SJSA1 (cell line): ENCODE measurements at regions not wholly inside any gene's neighbourhood (a gene's known extent, or its start where the extent isn't known, plus 50 kb on each side); places are given as distances from the start of the nearest gene placed in this dataset.
"Not testable (repeated sequence)": the region's sequence is repeated elsewhere in the genome, so short reads cannot be mapped to it uniquely, and the experiment has no call there.

Source experiments
- DNase-seq, 2 experiments: peaks; one replicate each; pipeline ENCODE4 v3.0.0-alpha.2; 2015 to 2020; ENCODE audit warnings: low spot score in 2 of 2, low read depth in 1 of 2
- H3K27ac ChIP-seq: fragments of 250-450 bp; sonication (Bioruptor Pico); 2 replicates; pipeline ENCODE4 v1.5.1; 2020; ENCODE audit warnings: mild to moderate bottlenecking, moderate library complexity
- H3K27me3 ChIP-seq: fragments of 250-450 bp; sonication (Bioruptor Pico); replicated peaks from 2 replicates; pipeline ENCODE4 v1.5.1; 2020; ENCODE audit warnings: mild to moderate bottlenecking, moderate library complexity
- H3K36me3 ChIP-seq: fragments of 250-450 bp; sonication (Bioruptor Pico); 2 replicates; pipeline ENCODE4 v1.5.1; 2020; ENCODE audit warnings: mild to moderate bottlenecking
- H3K4me1 ChIP-seq: fragments of 250-450 bp; sonication (Bioruptor Pico); replicated peaks from 2 replicates; pipeline ENCODE4 v1.6.1; 2021; ENCODE audit warnings: mild to moderate bottlenecking
- H3K4me3 ChIP-seq: fragments of 250-450 bp; sonication (Bioruptor Pico); 2 replicates; pipeline ENCODE4 v1.5.1; 2020; ENCODE audit warnings: mild to moderate bottlenecking
- H3K9me3 ChIP-seq: fragments of 250-450 bp; sonication (Bioruptor Pico); replicated peaks from 2 replicates; pipeline ENCODE4 v1.5.1; 2020; ENCODE audit warnings: mild to moderate bottlenecking

- not testable (repeated sequence) for H3K27ac ChIP-seq, DNase-seq, H3K9me3 ChIP-seq, H3K36me3 ChIP-seq, H3K4me3 ChIP-seq, H3K27me3 ChIP-seq, H3K4me1 ChIP-seq
These were observed 79.2 kb upstream of the DTNBP1 start for GRCh38 chr6:15742013-15742412.

DNA sequence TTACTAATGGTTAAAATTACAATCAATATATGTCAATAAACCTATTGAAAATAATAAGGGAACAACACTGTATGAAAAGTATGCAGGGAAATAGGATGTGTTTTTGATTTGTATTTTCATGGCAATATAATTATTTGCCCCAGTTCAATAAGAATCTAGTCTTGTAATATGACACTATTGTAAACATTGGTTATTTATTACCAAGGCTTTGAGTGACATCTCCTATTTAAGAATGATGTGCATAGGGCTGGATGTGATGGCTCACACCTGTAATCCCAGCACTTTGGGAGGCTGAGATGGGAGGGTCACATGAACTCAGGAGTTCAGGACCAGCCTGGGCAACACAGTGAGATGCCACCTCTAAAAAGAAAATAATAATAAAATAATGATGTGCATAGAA lies 78.6 kb upstream of the DTNBP1 start:
- no peaks in the 10 kb centered on the region for H3K4me1 ChIP-seq
- no peak overlapping the region for H3K27ac ChIP-seq
- no peak for DNase-seq
- no peaks in the 10 kb centered on the region for H3K27me3 ChIP-seq
- H3K36me3 ChIP-seq = no peaks in the 10 kb centered on the region
- no peak overlapping the region for H3K4me3 ChIP-seq
- no peaks in the 10 kb centered on the region for H3K9me3 ChIP-seq

DNA sequence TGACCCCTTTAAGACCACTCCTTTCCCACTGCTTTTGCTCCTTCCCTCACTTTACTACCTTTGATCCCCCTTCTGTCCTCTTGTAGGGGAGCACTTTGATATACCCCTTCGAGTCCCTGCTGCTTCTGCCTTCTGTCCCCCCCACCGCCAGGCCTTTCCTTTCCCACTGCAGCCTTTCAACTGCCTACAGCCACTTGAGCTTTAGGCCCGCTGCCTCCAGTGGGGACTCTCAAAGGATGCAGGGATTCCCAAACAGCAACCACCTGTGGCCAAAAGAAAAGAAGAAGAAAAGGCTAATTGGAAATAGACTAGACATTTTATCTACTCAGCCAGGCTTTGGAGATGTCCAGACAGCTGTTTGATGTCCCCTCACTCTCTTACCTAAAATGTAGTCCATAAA lies 77.0 kb upstream of the DTNBP1 start:
- no peaks in the 10 kb centered on the region for H3K9me3 ChIP-seq
- H3K4me3 ChIP-seq = no peak overlapping the region
- H3K27me3 ChIP-seq = no peaks in the 10 kb centered on the region
- DNase-seq = no peak
- H3K4me1 ChIP-seq = peaks cover 5% of the 10 kb centered on the region; the same call in 1 of the 2 replicates
- no peaks in the 10 kb centered on the region for H3K36me3 ChIP-seq
- H3K27ac ChIP-seq = no peak overlapping the region

DNA sequence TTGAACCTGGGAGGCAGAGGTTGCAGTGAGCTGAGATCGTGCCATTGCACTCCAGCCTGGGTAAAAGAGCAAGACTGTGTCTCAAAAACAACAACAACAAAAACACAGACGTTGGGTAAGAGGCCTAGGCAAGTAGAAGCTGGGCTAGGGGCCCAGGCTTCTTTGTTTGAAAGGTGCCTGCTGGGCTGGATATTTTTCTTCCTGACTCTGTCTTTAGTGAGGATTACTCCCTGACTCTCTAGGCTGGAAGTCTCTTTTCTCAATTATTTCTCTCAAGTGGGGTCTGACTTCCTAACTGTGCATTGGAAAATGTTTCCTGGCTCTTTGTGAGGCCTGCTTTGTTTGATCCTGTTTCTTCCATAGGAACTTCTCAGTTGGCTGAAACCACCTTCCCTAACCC lies 76.5 kb upstream of the DTNBP1 start:
- H3K4me1 ChIP-seq = peaks cover 5% of the 10 kb centered on the region; the same call in 1 of the 2 replicates
- DNase-seq = no peak
- H3K4me3 ChIP-seq = no peak overlapping the region
- no peaks in the 10 kb centered on the region for H3K9me3 ChIP-seq
- no peak overlapping the region for H3K27ac ChIP-seq
- no peaks in the 10 kb centered on the region for H3K27me3 ChIP-seq
- H3K36me3 ChIP-seq = no peaks in the 10 kb centered on the region

DNA sequence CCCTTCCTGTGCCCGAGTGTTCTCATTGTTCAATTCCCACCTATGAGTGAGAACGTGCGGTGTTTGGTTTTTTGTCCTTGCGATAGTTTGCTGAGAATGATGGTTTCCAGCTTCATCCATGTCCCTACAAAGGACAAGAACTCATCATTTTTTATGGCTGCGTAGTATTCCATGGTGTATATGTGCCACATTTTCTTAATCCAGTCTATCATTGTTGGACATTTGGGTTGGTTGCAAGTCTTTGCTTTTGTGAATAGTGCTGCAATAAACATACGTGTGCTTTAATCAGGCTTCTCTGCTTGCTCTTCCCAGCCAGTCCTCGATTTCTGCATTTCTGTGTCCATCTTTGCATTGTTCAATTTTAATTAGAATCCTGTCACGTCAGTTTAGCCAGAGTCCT lies 75.4 kb upstream of the DTNBP1 start:
- not testable (repeated sequence) for H3K4me3 ChIP-seq, DNase-seq, H3K9me3 ChIP-seq, H3K4me1 ChIP-seq, H3K27ac ChIP-seq, H3K36me3 ChIP-seq, H3K27me3 ChIP-seq

GRCh38 chr6:15736297-15736696 lies 73.5 kb upstream of the DTNBP1 start:
- Histone ChIP-seq H3K4me1 (peaks cover 5% of the 10 kb centered on the region; the same call in 1 of the 2 replicates), H3K4me3 (no peak overlapping the region), H3K27ac (no peak overlapping the region), H3K27me3 (no peaks in the 10 kb centered on the region), H3K36me3 (no peaks in the 10 kb centered on the region), H3K9me3 (no peaks in the 10 kb centered on the region)
- DNase-seq = no peak

DNA sequence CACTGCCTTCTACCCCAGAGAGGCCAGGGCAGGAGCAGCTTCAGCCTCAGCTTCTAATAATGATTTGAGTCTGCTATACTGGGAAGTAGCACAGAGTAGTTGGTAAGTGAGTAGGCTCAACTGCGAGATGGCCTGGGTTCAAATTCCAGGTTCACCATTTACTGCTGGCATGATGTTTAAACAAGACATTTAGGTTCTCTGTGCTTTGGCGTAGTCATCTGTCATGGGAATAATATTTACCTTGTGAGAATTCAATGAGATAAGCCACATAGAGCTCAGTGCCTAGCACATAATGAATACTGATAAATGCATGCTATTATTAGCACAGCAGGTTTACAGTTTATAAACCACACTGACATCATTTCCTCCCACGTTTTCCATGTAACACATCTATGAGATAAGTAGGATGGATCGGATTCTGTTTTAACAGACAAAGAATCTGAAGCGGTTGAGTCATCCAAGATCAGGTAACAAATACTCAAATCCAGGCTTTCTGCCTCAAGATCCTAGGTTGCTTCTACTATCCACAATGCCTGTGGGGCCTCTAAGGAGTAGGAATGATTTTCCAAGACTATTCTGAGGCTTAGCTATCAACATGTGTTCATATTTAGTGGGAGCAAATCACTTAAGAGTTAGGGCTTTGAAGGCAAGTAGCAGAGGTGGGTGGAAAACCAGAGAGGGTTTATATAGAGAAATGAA lies 72.9 kb upstream of the DTNBP1 start:
- Histone ChIP-seq H3K9me3 (no peaks in the 10 kb centered on the region), H3K4me1 (peaks cover 5% of the 10 kb centered on the region; the same call in 1 of the 2 replicates), H3K4me3 (no peak overlapping the region), H3K36me3 (no peaks in the 10 kb centered on the region), H3K27ac (no peak overlapping the region), H3K27me3 (no peaks in the 10 kb centered on the region)
- DNase-seq = no peak

GRCh38 chr6:15734118-15734897 lies 71.5 kb upstream of the DTNBP1 start:
- peaks cover 5% of the 10 kb centered on the region; the same call in 1 of the 2 replicates for H3K4me1 ChIP-seq
- no peaks in the 10 kb centered on the region for H3K27me3 ChIP-seq
- H3K27ac ChIP-seq = no peak overlapping the region
- no peaks in the 10 kb centered on the region for H3K36me3 ChIP-seq
- no peaks in the 10 kb centered on the region for H3K9me3 ChIP-seq
- no peak for DNase-seq
- H3K4me3 ChIP-seq = no peak overlapping the region

DNA sequence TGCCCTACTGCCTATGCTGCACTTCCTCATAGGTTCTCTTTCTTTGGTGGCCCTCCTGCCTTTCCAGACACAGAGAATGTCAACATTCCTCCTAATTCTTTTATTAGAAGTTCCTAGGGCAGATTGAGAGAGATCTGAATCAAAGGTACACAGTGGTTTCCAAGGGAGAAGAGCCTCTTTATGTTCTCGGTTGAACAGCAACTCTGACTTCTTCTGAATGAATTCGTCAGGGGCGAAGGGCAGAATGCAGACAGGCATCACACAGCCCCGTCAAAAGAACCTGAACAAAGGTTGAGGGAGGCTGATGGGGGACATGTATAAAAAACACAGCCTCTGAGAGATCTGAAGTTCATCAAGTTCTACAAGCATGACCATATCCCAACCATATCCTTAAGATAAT lies 68.1 kb upstream of the DTNBP1 start:
- Histone ChIP-seq H3K9me3 (no peaks in the 10 kb centered on the region), H3K27ac (no peak overlapping the region), H3K27me3 (no peaks in the 10 kb centered on the region), H3K4me1 (peaks cover 5% of the 10 kb centered on the region; the same call in 1 of the 2 replicates), H3K4me3 (no peak overlapping the region), H3K36me3 (no peaks in the 10 kb centered on the region)
- DNase-seq = no peak

DNA sequence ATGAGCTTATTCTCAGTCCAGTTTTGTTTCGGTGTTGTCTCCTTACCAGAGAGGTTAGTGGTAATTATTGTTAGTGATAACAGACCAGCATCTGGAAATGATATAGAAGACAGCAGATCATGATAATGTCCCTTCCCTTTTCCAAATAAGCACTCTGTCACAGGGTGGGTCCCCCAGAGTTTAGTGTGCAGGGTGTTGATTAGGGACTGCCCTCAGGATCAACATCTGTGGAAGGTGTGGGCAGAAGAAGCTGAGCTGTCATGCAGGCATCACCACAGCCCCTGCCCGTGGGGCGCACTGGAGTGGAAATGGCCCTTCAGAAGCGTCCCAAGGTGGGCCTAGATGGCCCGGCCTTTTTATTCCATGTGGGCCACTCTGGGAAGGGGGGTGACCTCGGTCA lies 67.6 kb upstream of the DTNBP1 start:
- no peaks in the 10 kb centered on the region for H3K36me3 ChIP-seq
- DNase-seq = no peak
- H3K4me1 ChIP-seq = peaks cover under 1% of the 10 kb centered on the region; the same call in 1 of the 2 replicates
- H3K27me3 ChIP-seq = no peaks in the 10 kb centered on the region
- no peaks in the 10 kb centered on the region for H3K9me3 ChIP-seq
- H3K4me3 ChIP-seq = no peak overlapping the region
- no peak overlapping the region for H3K27ac ChIP-seq

DNA sequence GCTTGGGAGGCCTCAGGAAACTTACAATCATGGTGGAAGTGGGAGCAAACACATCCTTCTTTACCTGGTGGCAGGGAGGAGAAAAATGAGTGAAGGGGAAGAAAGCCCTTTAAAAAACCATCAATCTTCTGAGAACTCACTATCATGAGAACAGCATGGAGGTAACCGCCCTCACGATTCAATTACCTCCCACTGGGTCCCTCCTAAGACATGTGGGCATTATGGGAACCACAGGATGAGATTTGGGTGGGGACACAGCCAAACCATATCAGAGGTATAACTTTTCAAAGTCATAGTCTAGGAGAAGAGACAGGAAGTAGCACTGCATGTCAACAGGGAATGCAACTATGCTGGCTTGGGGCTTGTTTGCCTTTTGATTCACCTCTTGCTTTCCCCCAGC lies 59.9 kb upstream of the DTNBP1 start:
- Histone ChIP-seq H3K36me3 (no peaks in the 10 kb centered on the region), H3K9me3 (no peaks in the 10 kb centered on the region), H3K27ac (no peak overlapping the region), H3K27me3 (no peaks in the 10 kb centered on the region), H3K4me3 (no peak overlapping the region), H3K4me1 (no peaks in the 10 kb centered on the region)
- DNase-seq = no peak

DNA sequence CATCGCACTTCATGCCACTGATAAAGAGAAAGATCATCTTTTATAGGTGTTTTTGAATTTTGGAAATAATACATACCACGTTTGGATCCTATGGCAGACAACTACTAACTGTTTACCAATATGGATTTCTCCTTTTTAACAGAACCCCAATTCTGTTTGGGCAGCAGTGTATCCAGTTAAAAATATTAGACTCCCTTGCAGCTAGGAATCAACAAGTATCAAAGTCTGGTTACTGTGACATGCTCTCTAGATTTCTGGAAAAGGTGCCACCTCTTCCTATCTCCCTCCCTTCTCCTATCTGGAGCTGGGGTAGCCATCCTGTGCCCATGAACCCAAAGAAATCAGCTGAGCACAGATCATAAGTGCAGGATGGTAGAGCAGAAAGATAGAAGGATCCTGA lies 54.1 kb upstream of the DTNBP1 start:
- no peak overlapping the region for H3K27ac ChIP-seq
- no peaks in the 10 kb centered on the region for H3K27me3 ChIP-seq
- H3K9me3 ChIP-seq = no peaks in the 10 kb centered on the region

DNA sequence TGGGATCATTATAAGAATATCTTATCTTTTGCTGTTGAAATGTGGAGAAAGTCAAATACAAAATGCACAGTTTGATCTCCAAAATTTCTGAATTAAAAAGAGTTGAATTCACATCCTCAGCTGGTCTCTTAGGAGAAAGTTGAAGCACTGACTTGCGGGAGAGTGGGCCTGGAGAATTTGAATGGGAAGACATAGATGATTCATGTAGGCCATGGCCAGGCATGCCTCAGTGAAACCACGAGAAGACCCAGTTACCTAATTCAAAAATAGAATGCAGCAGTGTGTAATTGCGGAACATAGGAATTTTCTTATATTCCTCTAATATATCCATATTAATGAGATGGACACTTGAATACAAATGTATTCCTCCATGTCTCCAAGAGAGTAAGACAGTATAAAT lies 53.0 kb upstream of the DTNBP1 start:
- Histone ChIP-seq H3K4me3 (no peak overlapping the region), H3K4me1 (no peaks in the 10 kb centered on the region), H3K36me3 (no peaks in the 10 kb centered on the region), H3K9me3 (no peaks in the 10 kb centered on the region), H3K27ac (no peak overlapping the region), H3K27me3 (no peaks in the 10 kb centered on the region)
- no peak for DNase-seq

More for the DNA sequence above, 54.1 kb upstream of the DTNBP1 start:
- H3K36me3 ChIP-seq = no peaks in the 10 kb centered on the region
- H3K4me3 ChIP-seq = no peak overlapping the region
- no peak for DNase-seq
- H3K4me1 ChIP-seq = no peaks in the 10 kb centered on the region

DNA sequence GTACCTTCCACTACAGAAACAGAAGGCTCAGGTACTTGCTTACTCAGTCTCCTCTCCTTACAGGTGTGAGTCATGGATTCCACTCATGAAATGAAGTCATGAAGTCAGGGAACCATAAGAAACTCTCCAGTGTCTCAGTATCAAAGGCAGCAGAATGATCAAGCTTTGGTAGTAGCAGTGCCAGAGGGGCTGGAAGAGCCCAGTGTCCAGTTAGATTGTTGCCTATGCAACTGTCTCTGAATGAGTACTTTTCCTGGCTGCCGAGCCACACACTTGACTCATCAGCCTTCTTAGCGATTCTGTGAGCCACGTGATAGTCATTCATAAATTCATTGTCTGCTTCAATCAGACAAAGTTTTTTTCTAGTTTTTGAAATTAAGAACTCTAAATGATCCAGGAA lies 52.2 kb upstream of the DTNBP1 start:
- no peaks in the 10 kb centered on the region for H3K27me3 ChIP-seq
- H3K9me3 ChIP-seq = no peaks in the 10 kb centered on the region
- DNase-seq = no peak
- no peak overlapping the region for H3K4me3 ChIP-seq
- no peaks in the 10 kb centered on the region for H3K4me1 ChIP-seq
- H3K27ac ChIP-seq = no peak overlapping the region
- H3K36me3 ChIP-seq = no peaks in the 10 kb centered on the region
